GM21825 (cell line): ENCODE measurements at regions not wholly inside any gene's neighbourhood (a gene's known extent, or its start where the extent isn't known, plus 50 kb on each side); places are given as distances from the start of the nearest gene placed in this dataset.

ENCODE experiments used
- ATAC-seq: cut with Tn5 transposase; IDR thresholded peaks from one replicate; pipeline ENCODE4 v1.9.1; 2021; ENCODE audit warnings: mild to moderate bottlenecking, moderate library complexity; ENCODE audit not compliant: unreplicated experiment

- ATAC-seq = peak; percentile 95
These were observed 146.8 kb downstream of the SH3BGRL2 start for GRCh38 chr6:79777713-79778579.

- ATAC-seq = no peak
These were observed 144.9 kb downstream of the SH3BGRL2 start for GRCh38 chr6:79776076-79776475.

GRCh38 chr6:79775222-79775621 lies 144.1 kb downstream of the SH3BGRL2 start:
- ATAC-seq = no peak

GRCh38 chr6:79764747-79765146 lies 133.6 kb downstream of the SH3BGRL2 start:
- ATAC-seq = no peak

- no peak for ATAC-seq
These were observed 132.2 kb downstream of the SH3BGRL2 start for GRCh38 chr6:79763301-79763700.

GRCh38 chr6:79762370-79762769 lies 131.2 kb downstream of the SH3BGRL2 start:
- no peak for ATAC-seq

GRCh38 chr6:79756496-79756895 lies 125.4 kb downstream of the SH3BGRL2 start:
- no peak for ATAC-seq

- ATAC-seq = no peak
These were observed 124.8 kb downstream of the SH3BGRL2 start for GRCh38 chr6:79755967-79756366.
